Mesothelial cell of epicardium (in vitro differentiated cells): ENCODE measurements at regions not wholly inside any gene's neighbourhood (a gene's known extent, or its start where the extent isn't known, plus 50 kb on each side); places are given as distances from the start of the nearest gene placed in this dataset.

Experiments used
- DNase-seq, 2 experiments: peaks; one replicate each; pipeline ENCODE4 v3.0.0; 2021; ENCODE audit warnings: low spot score in 2 of 2; ENCODE audit not compliant: unreplicated experiment in 2 of 2
- H3K27ac Mint-ChIP-seq: 2 replicates; pipeline ENCODE4 v1.8.0; 2021; ENCODE audit warnings: mixed read lengths
- H3K27me3 Mint-ChIP-seq: 2 replicates; pipeline ENCODE4 v1.8.0; 2021; ENCODE audit warnings: low read depth, mixed read lengths
- H3K36me3 Mint-ChIP-seq: 2 replicates; pipeline ENCODE4 v1.8.0; 2021; ENCODE audit warnings: mixed read lengths
- H3K4me1 Mint-ChIP-seq: 2 replicates; pipeline ENCODE4 v1.8.0; 2021; ENCODE audit warnings: mixed read lengths
- H3K4me3 Mint-ChIP-seq: 2 replicates; pipeline ENCODE4 v1.8.0; 2021; ENCODE audit warnings: mild to moderate bottlenecking, moderate library complexity, mixed read lengths
- H3K9me3 Mint-ChIP-seq: 2 replicates; pipeline ENCODE4 v1.8.0; 2021; ENCODE audit warnings: mixed read lengths
- TF ChIP-seq, protein P1 (sequence below): fragments of 200-600 bp; sonication (generic); IDR thresholded peaks from one replicate; pipeline ENCODE4 v1.5.0; 2021; ENCODE audit warnings: antibody characterized with exemption; ENCODE audit not compliant: unreplicated experiment

DNA sequence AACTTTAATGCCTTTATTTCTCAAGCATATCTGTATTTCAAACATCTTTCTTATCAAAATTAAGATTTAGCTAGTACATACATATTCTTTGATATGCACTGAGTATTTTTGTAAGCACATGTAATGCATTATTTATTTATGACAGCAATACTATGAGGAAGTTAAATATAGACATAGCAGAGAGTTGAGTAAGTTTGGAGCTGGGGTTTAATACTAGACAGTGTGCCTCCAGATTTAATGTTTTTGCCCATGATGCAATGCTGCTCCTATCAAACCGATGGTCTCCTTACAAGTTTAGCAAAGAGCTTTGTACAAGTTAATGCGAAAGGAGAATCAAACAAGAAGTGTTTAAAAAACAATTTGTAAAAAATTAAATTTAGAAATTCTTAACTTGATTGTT lies 826.6 kb upstream of the MGAT4C start:
- H3K27ac Mint-ChIP-seq: no peak overlapping the region
- H3K4me3 Mint-ChIP-seq: no peak overlapping the region
- peaks cover 6% of the 10 kb centered on the region for H3K4me1 Mint-ChIP-seq

DNA sequence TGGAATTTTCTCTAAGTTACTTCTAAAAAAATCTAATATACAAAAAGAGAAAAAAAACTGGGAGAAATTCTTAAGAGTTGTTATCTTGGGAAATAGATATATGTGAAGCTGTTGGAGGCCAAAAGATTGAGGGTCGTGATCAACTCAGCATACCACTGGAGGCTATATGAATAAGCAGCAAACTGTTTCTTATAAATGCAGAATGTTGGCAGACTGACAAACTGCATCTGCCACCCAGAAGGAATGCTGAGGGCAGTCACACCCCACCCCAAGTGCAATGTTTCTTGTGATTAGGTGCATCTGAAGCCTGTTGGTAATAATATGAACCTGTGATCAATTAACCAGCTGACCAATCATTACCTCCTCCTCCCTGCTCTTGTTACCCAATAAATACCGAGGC lies 818.6 kb upstream of the MGAT4C start:
- Mint-ChIP-seq H3K9me3 (peaks cover 11% of the 10 kb centered on the region), H3K36me3 (peaks cover 7% of the 10 kb centered on the region), H3K4me3 (no peak overlapping the region), H3K27me3 (no peaks in the 10 kb centered on the region), H3K4me1 (no peaks in the 10 kb centered on the region), H3K27ac (no peak overlapping the region)
- DNase-seq: no peak
- TF ChIP-seq, protein P1, sequence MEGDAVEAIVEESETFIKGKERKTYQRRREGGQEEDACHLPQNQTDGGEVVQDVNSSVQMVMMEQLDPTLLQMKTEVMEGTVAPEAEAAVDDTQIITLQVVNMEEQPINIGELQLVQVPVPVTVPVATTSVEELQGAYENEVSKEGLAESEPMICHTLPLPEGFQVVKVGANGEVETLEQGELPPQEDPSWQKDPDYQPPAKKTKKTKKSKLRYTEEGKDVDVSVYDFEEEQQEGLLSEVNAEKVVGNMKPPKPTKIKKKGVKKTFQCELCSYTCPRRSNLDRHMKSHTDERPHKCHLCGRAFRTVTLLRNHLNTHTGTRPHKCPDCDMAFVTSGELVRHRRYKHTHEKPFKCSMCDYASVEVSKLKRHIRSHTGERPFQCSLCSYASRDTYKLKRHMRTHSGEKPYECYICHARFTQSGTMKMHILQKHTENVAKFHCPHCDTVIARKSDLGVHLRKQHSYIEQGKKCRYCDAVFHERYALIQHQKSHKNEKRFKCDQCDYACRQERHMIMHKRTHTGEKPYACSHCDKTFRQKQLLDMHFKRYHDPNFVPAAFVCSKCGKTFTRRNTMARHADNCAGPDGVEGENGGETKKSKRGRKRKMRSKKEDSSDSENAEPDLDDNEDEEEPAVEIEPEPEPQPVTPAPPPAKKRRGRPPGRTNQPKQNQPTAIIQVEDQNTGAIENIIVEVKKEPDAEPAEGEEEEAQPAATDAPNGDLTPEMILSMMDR: no peak

More for the DNA sequence above, 826.6 kb upstream of the MGAT4C start:
- no peaks in the 10 kb centered on the region for H3K36me3 Mint-ChIP-seq
- TF ChIP-seq, protein P1: no peak
- H3K27me3 Mint-ChIP-seq: no peaks in the 10 kb centered on the region
- no peaks in the 10 kb centered on the region for H3K9me3 Mint-ChIP-seq
- no peak for DNase-seq

DNA sequence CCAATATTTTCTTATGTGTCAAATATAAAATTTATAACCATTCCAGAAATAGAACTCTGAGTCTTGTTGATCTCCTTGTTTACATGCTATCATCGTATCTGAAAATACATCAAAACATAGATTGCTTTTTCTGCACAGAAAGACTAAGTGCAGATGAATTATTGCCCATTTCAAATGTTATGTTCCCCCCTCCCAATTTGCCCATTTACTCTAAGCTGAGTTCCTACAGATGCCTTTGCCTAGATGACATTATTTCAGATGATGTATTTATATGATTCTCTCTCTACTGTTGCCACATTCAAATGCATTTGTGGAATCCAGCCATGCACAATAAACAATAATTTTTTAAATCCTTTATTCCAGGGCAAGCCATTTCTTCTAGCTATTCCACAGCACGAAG lies 810.1 kb upstream of the MGAT4C start:
- no peak overlapping the region for H3K27ac Mint-ChIP-seq
- DNase-seq: no peak
- H3K9me3 Mint-ChIP-seq: peaks cover 10% of the 10 kb centered on the region
- TF ChIP-seq, protein P1: no peak
- no peaks in the 10 kb centered on the region for H3K36me3 Mint-ChIP-seq
- H3K4me3 Mint-ChIP-seq: no peak overlapping the region
- peaks cover 2% of the 10 kb centered on the region for H3K27me3 Mint-ChIP-seq
- peaks cover 3% of the 10 kb centered on the region for H3K4me1 Mint-ChIP-seq

DNA sequence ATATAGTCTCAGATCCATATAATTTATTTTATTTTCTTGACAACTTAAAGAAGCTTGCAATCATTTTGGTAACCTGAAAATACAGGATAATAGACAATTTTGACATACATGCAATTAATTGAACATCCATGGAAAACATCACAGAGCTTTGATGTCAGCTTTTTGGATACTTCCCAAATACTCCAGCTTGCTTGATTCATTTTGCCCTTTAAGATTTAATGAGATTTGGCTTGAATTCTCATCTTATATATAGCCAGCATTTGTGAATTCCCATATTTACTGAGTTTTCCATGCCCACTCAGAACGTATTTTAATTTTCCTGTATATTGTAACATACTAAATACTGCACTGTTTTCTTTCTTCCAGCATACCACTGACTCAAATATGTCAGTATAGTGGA lies 803.0 kb upstream of the MGAT4C start:
- Mint-ChIP-seq H3K27ac (no peak overlapping the region), H3K9me3 (peaks cover 7% of the 10 kb centered on the region), H3K27me3 (no peaks in the 10 kb centered on the region), H3K36me3 (no peaks in the 10 kb centered on the region), H3K4me1 (peaks cover 3% of the 10 kb centered on the region), H3K4me3 (no peak overlapping the region)
- TF ChIP-seq, protein P1: no peak
- DNase-seq: no peak

- no peak for DNase-seq
- Mint-ChIP-seq H3K36me3 (no peaks in the 10 kb centered on the region), H3K27ac (no peak overlapping the region), H3K4me1 (peaks cover 6% of the 10 kb centered on the region), H3K27me3 (no peaks in the 10 kb centered on the region), H3K9me3 (no peaks in the 10 kb centered on the region), H3K4me3 (no peak overlapping the region)
- TF ChIP-seq, protein P1: no peak
These were observed 798.0 kb upstream of the MGAT4C start for GRCh38 chr12:87054226-87054625.

GRCh38 chr12:87051621-87052020 lies 795.4 kb upstream of the MGAT4C start:
- H3K36me3 Mint-ChIP-seq: no peaks in the 10 kb centered on the region
- peaks cover 6% of the 10 kb centered on the region for H3K4me1 Mint-ChIP-seq
- H3K27ac Mint-ChIP-seq: no peak overlapping the region
- DNase-seq: no peak
- H3K9me3 Mint-ChIP-seq: no peaks in the 10 kb centered on the region
- H3K4me3 Mint-ChIP-seq: no peak overlapping the region
- TF ChIP-seq, protein P1: no peak
- no peaks in the 10 kb centered on the region for H3K27me3 Mint-ChIP-seq
